Stomach smooth muscle (tissue), 2 donors: ENCODE measurements at regions not wholly inside any gene's neighbourhood (a gene's known extent, or its start where the extent isn't known, plus 50 kb on each side); places are given as distances from the start of the nearest gene placed in this dataset.

Experiments
- H3K27ac ChIP-seq: one replicate; pipeline ENCODE4 v1.7.0; 2013; ENCODE audit warnings: mild to moderate bottlenecking, low read length, inconsistent platforms
- H3K27me3 ChIP-seq, 2 donors: one replicate each; pipeline ENCODE4 v1.7.0; 2013; ENCODE audit warnings: low read length in 2 of 2; ENCODE audit not compliant: insufficient read depth in 2 of 2, control insufficient read depth in 1 of 2
- H3K36me3 ChIP-seq, 2 donors: one replicate each; pipeline ENCODE4 v1.7.0; 2013; ENCODE audit warnings: low read length in 2 of 2; ENCODE audit not compliant: control insufficient read depth in 2 of 2, insufficient read depth in 2 of 2
- H3K4me1 ChIP-seq: one replicate; pipeline ENCODE4 v1.7.0; 2013; ENCODE audit warnings: low read length; ENCODE audit not compliant: control insufficient read depth, insufficient read depth
- H3K4me3 ChIP-seq, 2 donors: one replicate each; pipeline ENCODE4 v1.7.0; 2013; ENCODE audit warnings: low read length in 2 of 2
- H3K9ac ChIP-seq, 2 donors: one replicate each; pipeline ENCODE4 v1.7.0; 2013; ENCODE audit warnings: low read length in 2 of 2, mild to moderate bottlenecking in 1 of 2
- H3K9me3 ChIP-seq, 2 donors: one replicate each; pipeline ENCODE4 v1.7.0; 2013; ENCODE audit warnings: low read length in 2 of 2; ENCODE audit not compliant: control insufficient read depth in 2 of 2
- donor health status: healthy.
- donor health status: Pancreatic carcinoma.

DNA sequence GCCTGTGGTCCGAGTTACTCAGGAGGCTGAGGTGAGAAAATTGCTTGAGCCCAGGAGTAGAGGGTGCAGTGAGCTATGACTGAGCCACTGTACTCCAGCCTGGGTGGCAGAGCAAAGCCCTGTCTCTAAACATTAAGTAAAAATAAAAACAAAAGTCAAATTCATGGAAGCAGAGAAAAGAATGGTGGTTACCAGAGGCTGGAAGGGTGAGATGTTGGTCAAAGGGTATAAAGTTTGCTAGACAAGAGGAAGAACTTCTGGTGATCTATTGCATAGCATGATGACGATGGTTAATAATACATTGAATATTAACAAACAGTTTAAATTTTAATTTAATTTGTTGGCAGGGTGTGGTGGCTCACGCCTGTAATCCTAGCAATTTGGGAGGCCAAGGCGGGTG lies 68.1 kb downstream of the CRPPA start:
- Histone ChIP-seq H3K9ac (no peak overlapping the region), H3K9me3 (no peaks in the 10 kb centered on the region), H3K27me3 (no peaks in the 10 kb centered on the region), H3K4me3 (no peak overlapping the region), H3K4me1 (peaks cover 6% of the 10 kb centered on the region), H3K36me3 (no peaks in the 10 kb centered on the region), H3K27ac (no peak overlapping the region)

DNA sequence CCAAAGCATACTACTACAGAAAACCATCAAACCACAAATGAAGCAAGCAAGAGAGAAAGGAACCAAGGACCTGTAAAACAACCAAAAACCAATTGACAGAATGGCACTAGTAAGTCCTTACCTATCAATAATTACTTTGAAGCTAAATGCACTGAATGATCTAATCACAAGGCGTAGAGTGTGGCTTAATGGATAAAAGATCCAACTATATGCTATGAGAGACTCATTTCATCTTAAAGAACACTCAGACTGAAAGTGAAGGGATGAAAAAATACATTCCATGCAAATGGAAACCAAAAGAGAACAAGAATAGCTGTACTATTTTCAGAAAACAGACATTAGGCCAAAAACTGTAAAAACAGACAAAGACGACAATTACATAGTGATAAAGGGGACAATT lies 70.7 kb downstream of the CRPPA start:
- Histone ChIP-seq H3K27me3 (no peaks in the 10 kb centered on the region), H3K4me1 (no peaks in the 10 kb centered on the region), H3K9me3 (no peaks in the 10 kb centered on the region), H3K27ac (no peak overlapping the region), H3K4me3 (no peak overlapping the region), H3K36me3 (no peaks in the 10 kb centered on the region), H3K9ac (no peak overlapping the region)

GRCh38 chr7:16348251-16348650 lies 73.1 kb downstream of the CRPPA start:
- Histone ChIP-seq H3K27me3 (no peaks in the 10 kb centered on the region), H3K36me3 (no peaks in the 10 kb centered on the region), H3K9me3 (no peaks in the 10 kb centered on the region)

GRCh38 chr7:16347827-16348192 lies 73.5 kb downstream of the CRPPA start:
- Histone ChIP-seq H3K9ac (no peak overlapping the region), H3K9me3 (no peaks in the 10 kb centered on the region), H3K36me3 (no peaks in the 10 kb centered on the region), H3K4me3 (no peak overlapping the region), H3K27ac (no peak overlapping the region), H3K4me1 (no peaks in the 10 kb centered on the region), H3K27me3 (no peaks in the 10 kb centered on the region)

More at GRCh38 chr7:16348251-16348650, 73.1 kb downstream of the CRPPA start:
- Histone ChIP-seq H3K4me3 (no peak overlapping the region), H3K4me1 (no peaks in the 10 kb centered on the region), H3K27ac (no peak overlapping the region), H3K9ac (no peak overlapping the region)

DNA sequence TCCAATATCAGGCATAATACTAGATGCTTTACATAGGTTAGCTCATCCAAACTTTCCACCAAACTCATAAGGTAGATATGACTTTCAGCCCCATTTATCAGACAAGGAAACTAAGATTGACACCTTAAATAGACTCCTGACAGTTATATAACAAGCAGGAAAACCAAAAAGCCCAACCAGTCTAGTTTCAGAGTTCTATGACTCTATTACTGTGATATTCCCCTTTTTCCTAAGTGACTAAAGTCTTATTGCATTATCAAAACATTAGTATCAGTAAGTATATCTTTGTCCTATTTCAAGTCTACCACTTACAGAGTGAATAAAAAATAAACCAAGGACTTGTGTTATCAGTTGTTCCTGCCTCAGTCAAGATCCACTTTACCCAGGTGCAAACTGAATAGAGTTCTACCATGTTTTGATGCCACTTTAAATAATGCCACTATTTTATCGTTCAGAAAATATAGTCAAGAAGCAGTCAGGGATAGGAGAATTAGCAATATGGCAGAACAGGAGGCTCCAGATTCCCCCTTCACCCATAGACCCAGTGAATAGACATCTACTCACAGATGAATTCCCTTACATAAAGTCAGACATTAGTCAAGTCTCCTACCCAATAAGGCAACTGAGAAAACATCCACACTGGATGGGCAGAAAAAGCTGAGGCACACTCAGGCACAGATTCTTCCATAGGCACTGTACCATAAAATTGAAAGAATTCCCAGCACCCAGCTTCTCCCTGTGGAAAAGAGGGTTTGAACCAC lies 74.1 kb downstream of the CRPPA start:
- H3K4me1 ChIP-seq = no peaks in the 10 kb centered on the region
- no peak overlapping the region for H3K27ac ChIP-seq

GRCh38 chr7:16345979-16346958 lies 75.1 kb downstream of the CRPPA start:
- Histone ChIP-seq H3K27ac (no peak overlapping the region), H3K4me3 (no peak overlapping the region), H3K27me3 (no peaks in the 10 kb centered on the region), H3K36me3 (no peaks in the 10 kb centered on the region), H3K9me3 (no peaks in the 10 kb centered on the region), H3K9ac (no peak overlapping the region), H3K4me1 (no peaks in the 10 kb centered on the region)

More for the DNA sequence above, 74.1 kb downstream of the CRPPA start:
- H3K4me3 ChIP-seq = no peak overlapping the region
- no peaks in the 10 kb centered on the region for H3K36me3 ChIP-seq
- no peaks in the 10 kb centered on the region for H3K27me3 ChIP-seq
- H3K9ac ChIP-seq = no peak overlapping the region
- no peaks in the 10 kb centered on the region for H3K9me3 ChIP-seq

- no peak overlapping the region for H3K4me3 ChIP-seq
- no peak overlapping the region for H3K27ac ChIP-seq
- H3K36me3 ChIP-seq = no peaks in the 10 kb centered on the region
- H3K4me1 ChIP-seq = no peaks in the 10 kb centered on the region
- H3K9me3 ChIP-seq = no peaks in the 10 kb centered on the region
- H3K27me3 ChIP-seq = no peaks in the 10 kb centered on the region
- no peak overlapping the region for H3K9ac ChIP-seq
Observed at GRCh38 chr7:16344927-16345326, 76.4 kb downstream of the CRPPA start.

GRCh38 chr7:16343612-16344011 lies 77.7 kb downstream of the CRPPA start:
- H3K27me3 ChIP-seq = no peaks in the 10 kb centered on the region
- H3K4me1 ChIP-seq = no peaks in the 10 kb centered on the region
- H3K27ac ChIP-seq = no peak overlapping the region
- H3K9me3 ChIP-seq = no peaks in the 10 kb centered on the region
- no peak overlapping the region for H3K9ac ChIP-seq
- no peaks in the 10 kb centered on the region for H3K36me3 ChIP-seq
- no peak overlapping the region for H3K4me3 ChIP-seq

- H3K27me3 ChIP-seq = no peaks in the 10 kb centered on the region
Observed at GRCh38 chr7:16338065-16338464, 83.3 kb downstream of the CRPPA start.

GRCh38 chr7:16326106-16326505 lies 95.2 kb downstream of the CRPPA start:
- Histone ChIP-seq H3K27me3 (no peaks in the 10 kb centered on the region), H3K9ac (no peak overlapping the region), H3K9me3 (no peaks in the 10 kb centered on the region), H3K4me3 (no peak overlapping the region), H3K4me1 (no peaks in the 10 kb centered on the region), H3K36me3 (no peaks in the 10 kb centered on the region), H3K27ac (no peak overlapping the region)

More at GRCh38 chr7:16338065-16338464, 83.3 kb downstream of the CRPPA start:
- no peak overlapping the region for H3K4me3 ChIP-seq
- H3K4me1 ChIP-seq = no peaks in the 10 kb centered on the region
- H3K27ac ChIP-seq = no peak overlapping the region
- H3K9ac ChIP-seq = no peak overlapping the region
- no peaks in the 10 kb centered on the region for H3K36me3 ChIP-seq
- H3K9me3 ChIP-seq = no peaks in the 10 kb centered on the region
